ENCODE measurements at regions not wholly inside any gene's neighbourhood (a gene's known extent, or its start where the extent isn't known, plus 50 kb on each side); places are given as distances from the start of the nearest gene placed in this dataset.
"Not testable (repeated sequence)": the region's sequence is repeated elsewhere in the genome, so short reads cannot be mapped to it uniquely, and the experiment has no call there.

DNA sequence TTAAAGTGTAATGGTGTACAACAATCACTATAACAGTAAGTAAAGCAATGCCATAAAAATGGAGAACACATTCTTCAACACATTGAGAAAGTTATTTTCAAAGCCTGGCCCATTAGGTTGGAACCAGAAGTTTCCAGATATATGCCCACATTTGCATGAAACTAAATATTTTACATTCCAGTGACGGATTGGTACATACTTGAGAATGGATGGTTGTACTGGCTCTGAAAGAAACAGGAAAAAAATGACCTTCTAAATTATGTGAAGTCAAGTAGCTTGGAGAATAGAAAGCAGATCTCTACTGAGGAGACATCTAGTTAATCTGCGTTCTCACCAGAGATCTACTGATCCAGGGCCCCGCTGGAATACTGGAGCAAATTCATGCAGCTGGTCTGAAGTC, 1037.0 kb downstream of the NR2F1-AS1 start:
- no peak for DNase-seq

DNA sequence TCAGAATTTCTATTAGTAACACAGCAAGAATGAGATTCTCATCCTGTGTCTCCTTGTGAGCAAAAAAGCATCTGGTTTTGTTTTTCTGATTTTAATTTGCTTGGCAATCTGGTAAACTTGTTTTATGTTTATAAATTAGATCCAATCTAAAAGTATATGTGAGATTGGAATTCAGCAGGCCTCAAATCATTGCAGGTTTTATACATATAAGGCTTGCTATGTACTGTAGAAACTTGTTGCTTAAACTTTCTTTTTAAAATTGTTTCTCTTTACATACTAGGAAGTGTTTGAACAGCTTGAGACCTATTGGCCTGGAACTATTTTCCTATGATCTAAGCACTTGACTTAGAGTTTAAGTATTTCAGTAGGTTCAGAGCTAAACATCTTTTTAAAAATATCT, 1037.8 kb downstream of the NR2F1-AS1 start:
- DNase-seq = no peak

DNA sequence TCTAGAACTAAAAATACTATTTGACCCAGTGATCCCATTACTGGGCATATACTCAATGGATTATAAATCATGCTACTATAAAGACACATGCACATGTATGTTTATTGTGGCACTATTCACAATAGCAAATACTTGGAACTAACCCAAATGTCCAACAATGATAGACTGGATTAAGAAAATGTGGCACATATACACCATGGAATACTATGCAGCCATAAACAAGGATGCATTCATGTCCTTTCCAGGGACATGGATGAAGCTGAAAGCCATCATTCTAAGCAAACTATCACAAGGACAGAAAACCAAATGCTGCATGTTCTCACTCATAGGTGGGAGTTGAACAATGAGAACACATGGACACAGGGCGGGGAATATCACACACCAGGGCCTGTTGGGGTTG, 1039.0 kb downstream of the NR2F1-AS1 start:
- DNase-seq = not testable (repeated sequence)

DNA sequence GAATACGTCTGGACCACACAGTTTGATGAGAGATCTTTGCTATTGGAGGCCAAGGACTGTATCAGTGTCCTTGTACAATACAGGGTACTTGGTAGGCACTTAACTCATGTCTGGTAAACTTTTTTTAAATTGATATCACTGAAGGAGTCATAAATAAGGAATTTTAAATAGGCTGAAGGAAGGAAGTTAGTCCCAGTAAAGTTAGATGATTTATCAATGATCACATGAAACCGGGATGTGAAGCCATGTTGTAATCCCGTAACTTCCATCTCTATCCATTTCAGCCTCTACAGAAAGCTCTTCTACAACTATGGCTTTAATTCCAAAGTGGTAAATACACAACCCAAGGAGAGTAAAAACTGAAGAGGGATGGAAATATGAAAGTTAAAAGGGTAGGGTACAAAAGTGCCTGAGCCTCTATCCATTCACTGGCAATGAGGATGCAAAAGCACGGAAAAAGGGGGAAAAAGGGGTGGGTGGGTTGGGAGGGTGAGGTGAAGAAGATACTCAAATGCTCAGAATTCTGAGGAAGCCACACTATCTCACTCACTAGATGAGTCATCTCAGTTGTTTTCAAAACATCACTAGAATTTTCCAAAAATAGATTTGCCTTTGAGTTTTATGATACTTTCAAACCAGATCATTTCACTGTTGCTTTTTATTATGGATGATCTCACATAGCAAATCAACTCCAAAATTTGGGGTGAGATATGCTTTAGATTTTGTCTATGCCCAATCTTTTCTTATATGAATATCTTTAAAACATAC, 1053.5 kb downstream of the NR2F1-AS1 start:
- no peak for DNase-seq

DNA sequence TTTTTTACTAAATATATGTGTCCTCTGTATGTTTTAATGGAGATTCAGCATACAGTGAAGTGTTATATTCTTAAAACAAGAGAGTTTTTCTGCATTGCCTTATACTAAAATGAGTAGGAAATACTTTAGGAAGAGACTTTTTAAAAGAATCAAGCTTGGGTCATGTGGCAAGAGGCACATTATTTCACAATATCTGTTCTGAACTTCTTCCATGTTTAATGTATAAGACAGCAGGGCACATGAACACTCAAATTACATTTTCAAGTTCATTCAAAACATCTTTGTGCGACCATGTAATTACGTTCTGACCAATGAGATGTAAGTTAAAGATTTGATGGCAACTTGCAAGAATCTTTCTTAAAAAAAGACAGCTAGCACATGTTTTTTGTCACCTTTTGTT, 1055.9 kb downstream of the NR2F1-AS1 start:
- no peak for DNase-seq

DNA sequence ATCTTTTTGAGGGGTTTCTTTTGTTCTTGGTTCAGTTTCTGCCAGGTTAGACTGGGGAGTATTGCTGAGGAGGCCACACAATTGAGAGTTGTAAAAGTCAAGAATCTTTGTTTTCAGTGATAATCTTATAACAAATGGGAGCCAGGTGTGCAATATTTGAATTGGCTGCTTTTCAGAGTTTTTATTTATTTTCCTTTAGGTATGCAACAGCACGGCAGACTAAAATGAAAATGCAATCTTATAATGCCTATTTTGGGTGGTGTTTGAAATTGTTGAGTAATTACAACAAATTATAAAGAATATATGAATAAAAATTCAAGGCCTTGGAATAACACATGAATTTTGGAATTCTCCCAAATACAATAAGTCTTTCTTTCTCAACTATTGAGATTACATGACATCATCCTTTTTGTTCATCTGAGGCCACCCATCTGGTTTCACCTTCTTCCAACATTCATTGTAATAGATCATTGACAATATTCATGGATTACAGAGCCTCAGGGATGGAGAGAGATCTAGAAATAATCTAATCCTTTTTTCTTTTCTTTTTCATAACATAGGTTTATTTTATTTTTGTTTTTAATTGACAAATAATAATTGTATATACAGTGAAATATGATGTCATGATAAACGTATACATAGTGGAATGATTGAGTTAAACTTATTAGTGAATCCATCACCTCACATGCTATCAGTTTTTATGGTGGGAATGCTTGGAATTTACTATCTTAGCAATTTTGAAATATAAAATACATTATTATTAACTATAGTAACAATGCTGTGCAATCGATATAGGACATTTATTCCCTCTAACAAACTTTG, 1061.0 kb downstream of the NR2F1-AS1 start:
- no peak for DNase-seq

DNA sequence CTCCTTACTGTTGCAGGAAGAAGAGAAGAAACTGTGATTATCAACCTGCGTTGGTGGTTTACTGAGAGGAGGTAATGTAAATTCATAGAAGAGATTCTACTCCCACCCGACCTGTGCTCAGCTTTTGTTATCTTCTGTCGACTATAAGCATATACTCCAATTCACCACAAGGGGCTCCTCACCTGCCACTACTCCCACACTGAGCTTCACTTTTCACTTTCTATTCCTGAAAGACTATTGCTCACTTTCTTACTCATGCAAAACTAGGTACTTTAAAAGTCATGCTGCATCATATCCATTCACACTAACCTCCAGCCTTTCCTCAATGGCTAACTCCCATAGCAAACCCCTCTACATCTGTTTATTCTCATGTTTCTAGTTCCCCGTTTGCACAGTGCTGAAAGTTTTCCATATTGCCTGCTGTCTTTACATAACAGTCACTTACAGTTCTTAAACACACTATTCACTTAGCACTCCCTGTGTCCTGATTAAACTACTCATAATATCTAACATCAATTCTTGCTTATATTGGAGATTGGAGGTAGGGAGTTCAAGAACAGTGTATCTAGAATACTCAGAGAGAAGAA, 1062.6 kb downstream of the NR2F1-AS1 start:
- DNase-seq = peak in 2 of 3 donors; percentile 0 to 1

DNA sequence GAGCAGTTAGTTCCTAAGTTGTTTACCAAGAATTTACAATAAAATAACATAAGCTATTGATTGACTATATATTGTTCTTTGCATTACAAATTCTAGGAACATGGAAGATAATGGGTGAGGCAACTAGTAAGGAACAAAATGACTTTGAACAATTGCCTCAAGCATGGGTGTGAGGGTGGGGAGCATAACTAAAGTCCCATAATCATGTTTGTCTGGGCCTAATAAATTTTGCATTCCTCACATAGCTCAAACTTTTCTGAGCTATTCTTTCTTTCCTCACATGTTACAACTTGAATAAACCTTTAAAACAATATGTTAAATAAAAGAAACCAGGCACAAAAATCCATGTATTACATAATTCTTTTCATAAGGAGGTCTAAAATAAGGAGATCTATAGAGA, 1066.1 kb downstream of the NR2F1-AS1 start:
- DNase-seq = no peak

DNA sequence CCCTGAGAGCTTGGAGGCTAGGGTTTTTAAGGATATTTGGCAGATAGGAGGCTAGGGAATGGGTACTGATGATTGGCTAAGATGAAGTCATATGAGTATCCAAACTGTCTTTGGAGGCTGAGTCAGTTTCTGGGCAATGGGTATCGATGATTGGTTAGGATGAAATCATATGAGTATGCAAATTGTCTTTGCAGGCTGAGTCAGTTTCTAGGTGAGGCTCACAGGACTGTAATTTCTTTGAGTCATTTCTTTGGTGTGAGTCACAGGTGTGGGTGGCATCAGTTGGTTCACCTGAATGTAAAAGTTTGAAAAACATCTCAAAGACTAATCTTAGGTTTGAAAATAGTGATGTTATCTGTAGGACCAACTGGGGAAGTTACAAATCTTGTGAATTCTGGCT, 1068.0 kb downstream of the NR2F1-AS1 start:
- no peak for DNase-seq

DNA sequence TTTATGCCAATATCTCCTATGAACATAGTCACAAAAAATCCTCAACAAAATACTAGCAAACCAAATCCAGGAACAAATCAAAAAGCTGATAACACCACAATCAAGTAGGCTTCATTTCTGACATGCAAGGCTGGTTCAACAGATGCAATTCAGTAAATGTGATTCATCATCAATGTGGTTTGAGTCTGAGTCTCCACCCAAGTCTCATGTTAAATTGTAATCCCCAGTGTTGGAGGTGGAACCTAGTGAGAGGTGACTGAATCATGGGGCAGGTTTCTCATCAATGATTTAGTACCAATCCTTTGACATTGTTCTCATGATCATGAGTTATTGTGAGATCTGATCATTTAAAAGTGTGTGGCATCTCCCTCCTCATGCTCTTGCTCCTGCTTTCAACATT, 1072.7 kb downstream of the NR2F1-AS1 start:
- DNase-seq = no peak

DNA sequence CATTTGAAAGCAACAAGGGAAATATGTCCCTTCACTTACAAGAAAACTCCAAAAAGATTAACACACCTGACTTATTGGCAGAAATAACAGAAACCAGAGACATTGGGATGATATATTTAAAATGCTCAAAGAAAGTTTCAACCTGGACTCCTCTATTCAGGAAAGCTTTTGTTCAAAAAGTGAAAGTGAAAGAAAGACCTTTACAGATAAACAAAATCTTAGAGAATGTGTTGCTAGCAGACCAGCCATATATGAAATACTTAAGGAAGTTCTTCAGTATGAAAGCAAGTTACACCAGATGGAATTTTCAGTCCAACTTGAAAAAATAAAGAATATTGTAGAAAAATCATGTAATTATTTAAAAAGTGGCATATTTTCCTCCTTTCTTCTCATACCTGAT, 1075.1 kb downstream of the NR2F1-AS1 start:
- no peak for DNase-seq

DNA sequence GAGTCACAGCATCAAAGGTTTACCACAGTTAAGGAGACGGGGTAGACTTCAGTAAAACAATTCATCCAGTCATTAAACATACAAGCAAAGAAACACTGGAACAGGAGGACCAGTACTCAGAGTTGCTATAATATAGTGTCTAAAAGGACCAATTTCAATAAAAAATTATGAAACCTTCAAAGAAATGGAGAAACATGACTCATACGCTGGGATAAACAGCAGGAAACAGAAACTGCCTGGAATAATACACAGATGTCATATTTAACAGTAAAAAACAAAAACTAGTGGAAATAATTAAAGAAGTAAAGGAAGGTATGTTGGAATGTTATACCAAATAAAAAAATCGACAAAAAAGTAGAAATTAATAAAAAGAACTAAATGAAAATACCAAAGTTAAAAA, 1075.9 kb downstream of the NR2F1-AS1 start:
- no peak for DNase-seq

DNA sequence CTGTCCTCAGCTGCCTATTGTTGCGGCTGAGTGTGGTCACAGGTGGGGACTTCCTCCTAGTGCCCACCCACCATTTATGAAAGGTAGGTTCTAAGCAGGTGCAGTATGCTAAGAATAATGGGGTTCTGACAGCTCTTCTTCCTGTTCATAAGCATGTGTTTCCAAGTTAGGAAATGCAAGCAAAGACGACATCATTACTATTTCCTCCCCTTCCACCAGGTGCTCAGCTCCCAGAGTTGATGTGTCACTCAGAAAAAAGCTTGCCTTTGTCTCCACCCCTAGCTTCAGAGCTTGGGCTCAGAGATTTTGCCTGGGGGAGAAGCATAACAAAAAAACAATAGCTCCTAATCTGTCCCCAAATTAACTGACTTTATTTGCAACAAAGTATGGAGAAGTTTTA, 1076.7 kb downstream of the NR2F1-AS1 start:
- no peak for DNase-seq

DNA sequence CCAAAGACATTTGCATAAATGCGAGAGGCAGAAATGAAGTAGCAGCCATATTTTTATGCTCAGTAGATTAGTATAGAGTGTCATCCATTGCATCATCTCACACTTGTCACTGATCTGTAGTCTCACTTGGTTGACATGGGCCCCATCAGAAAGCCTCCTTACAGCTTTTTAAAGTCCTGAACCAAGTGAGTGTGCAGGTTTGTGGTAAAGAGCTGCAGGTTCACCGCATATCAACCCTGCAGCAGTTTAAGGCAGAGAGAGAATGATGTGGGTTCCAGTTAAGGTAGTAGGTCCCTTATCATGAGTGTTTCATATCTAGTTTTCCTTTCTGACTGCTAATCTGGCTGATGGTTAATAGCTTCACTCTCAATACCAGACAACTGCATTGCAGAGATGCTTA, 1080.3 kb downstream of the NR2F1-AS1 start:
- DNase-seq = no peak

DNA sequence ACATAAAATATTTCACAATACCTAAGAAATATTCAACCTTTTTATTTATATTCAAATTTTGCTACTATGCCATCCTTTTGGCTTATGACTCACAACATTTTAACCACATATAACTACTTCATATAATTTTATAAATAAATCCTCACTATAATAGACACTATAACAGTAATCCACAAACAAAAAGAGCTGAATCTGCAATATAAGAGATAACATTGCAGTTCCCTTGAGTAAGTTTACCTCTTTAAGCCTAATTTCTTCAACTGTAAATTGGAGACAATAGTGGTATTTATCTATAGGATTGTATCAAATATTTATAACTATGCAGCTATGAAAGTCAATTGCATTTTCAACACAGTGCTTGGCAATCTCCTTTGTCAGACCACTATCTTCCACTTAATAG, 1084.5 kb downstream of the NR2F1-AS1 start:
- no peak for DNase-seq

DNA sequence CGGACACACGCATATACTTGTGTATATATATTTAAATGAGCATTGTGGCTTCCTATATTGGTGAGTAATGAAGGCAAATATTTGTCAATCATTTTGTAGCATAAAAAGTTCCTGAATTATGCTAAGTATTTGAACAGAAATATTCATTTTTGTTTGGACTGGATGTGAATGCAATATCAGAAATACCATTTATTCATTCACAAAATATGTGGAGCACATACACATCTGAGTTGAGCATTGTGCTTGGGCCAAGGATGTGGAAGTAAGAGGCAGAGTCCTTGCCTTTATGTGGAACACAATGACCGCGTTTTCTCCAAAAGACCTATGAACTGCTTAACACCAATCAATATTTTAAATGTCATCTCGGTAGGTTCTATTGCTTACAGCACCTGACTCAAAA, 1086.5 kb downstream of the NR2F1-AS1 start:
- DNase-seq = no peak

DNA sequence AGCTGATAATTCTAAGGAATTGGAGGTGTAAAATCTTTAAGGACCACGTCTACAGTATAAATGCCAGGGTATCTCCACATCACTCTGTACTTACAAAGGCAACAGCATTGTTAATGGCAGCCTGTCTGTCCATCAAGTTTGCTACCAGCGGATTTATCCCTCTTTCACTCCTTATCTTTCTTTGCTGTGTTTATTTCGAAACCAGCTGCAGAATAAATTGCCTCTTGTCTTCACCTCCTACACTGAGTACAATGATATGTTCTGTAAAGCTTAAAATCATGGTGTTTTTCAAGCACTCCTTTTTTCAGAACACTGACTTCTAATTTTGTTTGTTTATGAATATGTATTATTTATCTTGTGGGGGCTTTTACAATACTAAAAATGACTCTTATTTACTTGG, 1088.1 kb downstream of the NR2F1-AS1 start:
- DNase-seq = no peak

DNA sequence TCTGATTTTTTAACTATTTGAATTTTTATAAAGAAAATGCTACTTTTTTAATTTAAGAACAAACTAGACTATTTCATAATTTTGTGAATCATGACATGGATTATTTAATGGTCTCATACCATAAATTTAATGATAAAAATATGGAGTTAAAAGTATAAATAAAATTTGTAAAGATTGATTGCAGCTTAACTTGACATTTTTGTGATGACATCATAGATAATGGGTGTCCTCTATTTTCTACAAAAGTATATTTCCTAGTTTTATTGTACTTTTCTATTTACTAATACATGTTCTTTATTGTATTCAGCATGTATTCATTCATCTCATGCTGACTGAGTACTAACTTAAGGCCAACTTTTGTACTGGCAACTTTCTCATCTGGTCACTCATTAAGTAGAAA, 1096.5 kb downstream of the NR2F1-AS1 start:
- no peak for DNase-seq

DNA sequence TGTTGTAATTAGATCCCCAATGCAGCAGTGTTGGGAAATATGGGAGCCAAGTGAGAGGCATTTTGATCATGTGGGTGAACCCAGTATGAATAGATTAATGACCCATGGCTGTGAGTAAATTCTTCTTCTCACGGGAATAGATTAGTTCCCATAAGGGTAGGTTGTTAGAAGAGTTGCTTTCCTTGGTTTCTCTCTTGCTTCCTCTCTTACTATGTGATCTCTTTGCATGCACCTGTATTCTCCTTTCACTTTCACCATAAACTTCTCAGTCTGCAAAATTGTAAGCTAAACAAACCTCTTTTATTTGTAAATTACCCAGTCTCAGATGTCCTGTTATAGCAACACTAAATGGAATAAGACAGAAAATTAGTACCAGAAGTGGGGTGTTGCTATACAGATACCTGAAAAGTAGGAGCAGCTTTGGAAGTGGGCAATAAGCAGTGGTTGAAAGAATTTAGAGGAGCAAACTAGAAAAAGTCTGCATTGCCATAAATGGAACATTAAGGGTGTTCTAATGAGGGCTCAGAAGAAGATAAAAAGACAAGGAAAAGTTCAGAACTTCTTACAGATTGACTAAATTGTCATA, 1090.0 kb upstream of the ARRDC3 start:
- no peak for DNase-seq

DNA sequence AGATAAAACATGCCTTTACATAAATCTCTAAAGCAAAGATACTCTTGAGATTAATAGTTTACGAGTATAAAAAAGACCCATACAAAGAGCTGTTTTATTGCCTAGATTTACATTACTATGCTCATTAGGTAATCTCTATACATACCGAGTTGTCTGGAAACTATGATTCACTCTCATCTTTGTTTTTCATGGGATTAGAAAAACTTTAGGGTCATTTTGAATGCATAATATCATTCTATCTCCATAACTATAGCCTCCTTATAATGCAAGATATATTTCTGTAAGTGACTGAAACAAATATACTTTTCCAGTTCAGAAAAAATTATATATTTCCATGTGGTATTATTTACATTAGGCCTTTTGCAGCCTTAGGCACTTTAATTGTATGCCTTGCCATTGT, 1088.7 kb upstream of the ARRDC3 start:
- DNase-seq = no peak

DNA sequence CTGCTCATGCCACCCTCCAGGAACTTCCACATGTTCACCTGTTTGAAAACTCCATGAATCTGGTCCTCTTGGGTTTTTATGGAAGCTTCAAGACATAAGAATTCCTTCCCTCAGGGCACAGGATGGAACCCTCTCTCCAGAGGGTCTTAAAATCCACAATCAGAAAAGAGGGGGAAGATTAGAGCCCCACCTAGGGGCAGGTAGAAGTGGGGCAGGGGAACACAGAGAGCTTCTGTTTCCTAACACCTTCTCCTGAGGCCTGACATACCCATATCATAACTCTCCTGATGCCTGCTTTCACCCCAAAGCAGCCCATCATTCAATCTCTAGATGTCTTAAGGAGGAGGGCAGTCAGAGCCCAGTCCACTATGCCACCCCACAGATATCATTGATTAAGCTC, 1087.7 kb upstream of the ARRDC3 start:
- DNase-seq = no peak

DNA sequence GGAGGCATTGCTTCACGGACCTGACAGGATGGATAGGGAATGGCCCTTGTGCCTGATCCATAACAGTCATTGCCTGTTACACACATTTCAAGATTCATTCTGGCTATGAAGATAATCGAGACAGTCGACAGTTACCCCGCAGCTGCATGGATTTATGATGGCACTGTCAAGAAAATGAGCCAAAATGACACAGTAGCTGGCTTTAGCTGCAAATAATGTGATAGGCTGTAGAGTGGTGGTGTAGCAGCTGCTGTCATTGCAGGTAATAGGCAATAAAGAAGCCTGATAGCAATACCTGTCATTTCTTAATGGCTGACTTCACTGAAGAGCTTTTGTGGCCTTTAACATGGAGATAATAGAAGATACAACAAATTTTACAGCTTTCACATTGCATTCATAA, 1085.2 kb upstream of the ARRDC3 start:
- no peak for DNase-seq

DNA sequence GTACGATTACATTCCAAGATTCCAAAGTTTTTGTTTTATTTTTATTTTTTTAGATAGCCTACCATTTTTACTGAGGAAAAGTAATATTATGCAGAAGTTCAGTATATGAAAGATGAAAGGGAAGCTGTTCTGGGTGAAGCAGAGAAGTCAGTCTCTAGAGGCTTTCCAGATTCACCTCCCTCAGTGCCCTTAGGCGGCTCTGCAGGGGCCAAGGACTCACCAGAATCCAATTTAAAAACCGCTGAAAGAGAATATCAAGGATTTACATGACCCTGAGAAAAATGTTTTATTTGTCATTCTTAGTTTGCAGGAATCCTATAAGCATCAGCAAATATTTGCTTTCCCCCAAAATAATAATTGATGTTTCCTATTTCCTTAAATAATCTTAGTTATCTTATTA, 1084.6 kb upstream of the ARRDC3 start:
- no peak for DNase-seq

DNA sequence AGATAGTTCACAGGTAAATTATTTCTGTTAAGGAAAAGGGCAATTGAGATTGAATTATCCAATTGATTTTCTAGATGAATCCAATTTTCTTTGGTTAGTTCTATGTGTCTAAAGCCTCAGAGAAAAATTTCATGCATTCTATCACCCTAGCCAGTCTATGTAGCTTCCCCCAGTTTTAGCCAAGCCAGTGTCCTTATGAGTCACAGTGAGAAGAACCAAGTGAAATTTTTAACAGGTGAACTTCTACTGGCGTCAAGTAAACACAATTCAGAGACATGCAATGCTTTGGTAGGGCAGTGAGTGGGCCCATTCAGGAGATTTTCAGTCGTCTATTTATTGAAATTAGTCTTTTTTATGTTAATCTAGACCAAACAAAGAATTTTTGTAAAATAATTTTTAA, 1077.4 kb upstream of the ARRDC3 start:
- DNase-seq = no peak

All from suppressor macrophage treated with lipopolysaccharide for 1 hour (primary cell).